Inferior parietal cortex (tissue), 1 donor: ENCODE measurements at regions not wholly inside any gene's neighbourhood (a gene's known extent, or its start where the extent isn't known, plus 50 kb on each side); places are given as distances from the start of the nearest gene placed in this dataset.

Experiments used
- DNase-seq: peaks from one replicate; pipeline ENCODE4 v3.0.0-alpha.2; 2016; ENCODE audit errors: extremely low spot score

- no peak for DNase-seq
Observed at GRCh38 chr12:22900401-22900800, 275.4 kb downstream of the ETNK1 start.

DNA sequence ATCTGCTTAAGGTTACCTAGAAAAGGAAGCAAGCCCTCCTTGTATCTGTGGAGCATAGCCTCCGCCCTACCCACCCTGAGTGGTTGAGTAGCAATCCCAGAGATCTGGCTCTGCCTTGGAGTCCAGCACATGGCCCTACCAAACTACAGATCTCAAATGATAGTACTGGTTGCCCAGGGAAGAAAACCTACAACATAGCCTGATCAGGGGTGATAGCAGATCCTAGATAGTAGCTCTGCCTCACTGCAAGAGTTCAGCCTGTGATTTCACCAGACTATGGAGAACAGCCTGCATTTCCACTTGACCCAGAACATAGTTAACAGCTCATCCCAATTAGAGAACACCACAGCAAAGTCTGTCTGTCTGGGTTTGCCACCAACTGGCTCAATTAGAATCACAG, 279.5 kb downstream of the ETNK1 start:
- DNase-seq: no peak

GRCh38 chr12:22916241-22916640, 291.3 kb downstream of the ETNK1 start:
- DNase-seq: no peak

DNA sequence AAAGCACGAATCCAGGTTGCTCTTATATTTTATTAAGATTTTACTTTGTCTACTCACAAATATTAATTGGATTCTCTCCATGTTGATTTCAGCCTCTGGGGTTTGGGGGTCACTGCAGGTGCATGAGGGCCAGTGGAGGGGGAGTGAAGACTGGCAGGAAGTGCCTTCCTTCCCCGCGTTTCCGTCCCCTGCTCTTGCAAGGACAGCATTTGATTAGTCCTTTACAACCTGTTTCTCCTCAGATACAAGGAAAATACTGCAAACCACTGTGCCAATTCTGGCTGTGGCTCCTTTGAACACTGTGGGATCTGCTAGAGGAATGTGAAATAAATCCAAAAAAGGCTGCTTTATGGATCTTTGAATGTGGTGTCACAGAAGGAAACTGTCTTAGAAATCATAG, 291.8 kb downstream of the ETNK1 start:
- no peak for DNase-seq

- DNase-seq: no peak
Observed at GRCh38 chr12:22919883-22920282, 294.9 kb downstream of the ETNK1 start.

- no peak for DNase-seq
Observed at GRCh38 chr12:22923768-22924167, 298.8 kb downstream of the ETNK1 start.

- no peak for DNase-seq
Observed at GRCh38 chr12:22924391-22924790, 299.4 kb downstream of the ETNK1 start.

- DNase-seq: no peak
Observed at GRCh38 chr12:22925623-22926022, 300.7 kb downstream of the ETNK1 start.

- DNase-seq: no peak
Observed at GRCh38 chr12:22932431-22932830, 307.5 kb downstream of the ETNK1 start.

GRCh38 chr12:22935090-22935489, 310.1 kb downstream of the ETNK1 start:
- DNase-seq: no peak

- DNase-seq: no peak
Observed at GRCh38 chr12:22935501-22935900, 310.5 kb downstream of the ETNK1 start.

- no peak for DNase-seq
Observed at GRCh38 chr12:22938323-22938722, 313.4 kb downstream of the ETNK1 start.

GRCh38 chr12:22951206-22951605, 326.2 kb downstream of the ETNK1 start:
- no peak for DNase-seq

DNA sequence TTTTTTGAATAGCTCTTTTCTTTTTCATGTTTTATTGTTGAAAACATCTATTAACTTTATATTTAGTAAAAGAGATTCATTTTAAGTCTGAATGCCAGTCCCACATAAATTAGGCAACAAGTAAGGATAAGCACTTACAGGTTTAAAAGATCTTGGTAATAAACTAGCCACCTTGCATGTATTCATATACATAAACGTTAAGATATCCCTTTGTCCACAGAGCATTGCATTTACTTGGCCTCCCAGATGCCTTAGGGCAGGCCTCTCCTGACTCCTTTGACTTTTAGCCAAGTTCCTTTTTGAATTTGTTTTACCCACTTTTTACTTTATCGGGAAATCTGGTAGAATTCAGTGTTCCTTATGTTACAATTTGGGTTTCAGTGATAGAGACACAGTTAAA, 331.7 kb downstream of the ETNK1 start:
- no peak for DNase-seq

- no peak for DNase-seq
Observed at GRCh38 chr12:22967171-22967570, 342.2 kb downstream of the ETNK1 start.

- DNase-seq: no peak
Observed at GRCh38 chr12:22969521-22969920, 344.6 kb downstream of the ETNK1 start.

- DNase-seq: peak; percentile 32
Observed at GRCh38 chr12:22971247-22971646, 346.3 kb downstream of the ETNK1 start.

- peak; percentile 15 for DNase-seq
Observed at GRCh38 chr12:22971701-22972191, 346.8 kb downstream of the ETNK1 start.

DNA sequence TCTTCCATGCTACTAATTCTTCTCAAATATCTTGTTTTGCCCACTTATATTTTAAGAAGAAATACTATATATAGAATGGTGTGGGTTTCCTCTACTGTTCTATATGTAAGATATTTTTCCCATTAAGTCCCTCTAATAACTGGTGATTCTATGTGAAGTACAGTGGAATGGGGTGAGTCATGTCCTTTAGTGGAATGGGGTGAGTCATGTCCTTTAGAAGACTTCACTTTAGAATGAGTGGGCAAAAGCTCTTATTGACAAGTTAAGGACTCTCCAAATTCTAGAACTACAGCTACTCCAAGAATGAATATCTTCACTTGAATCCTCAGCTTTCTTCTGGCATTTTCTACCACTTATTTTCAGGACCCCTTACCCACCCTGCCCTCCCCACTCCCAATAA, 349.9 kb downstream of the ETNK1 start:
- DNase-seq: no peak

- no peak for DNase-seq
Observed at GRCh38 chr12:22978962-22979361, 354.0 kb downstream of the ETNK1 start.

GRCh38 chr12:22979854-22980469, 355.0 kb downstream of the ETNK1 start:
- no peak for DNase-seq

DNA sequence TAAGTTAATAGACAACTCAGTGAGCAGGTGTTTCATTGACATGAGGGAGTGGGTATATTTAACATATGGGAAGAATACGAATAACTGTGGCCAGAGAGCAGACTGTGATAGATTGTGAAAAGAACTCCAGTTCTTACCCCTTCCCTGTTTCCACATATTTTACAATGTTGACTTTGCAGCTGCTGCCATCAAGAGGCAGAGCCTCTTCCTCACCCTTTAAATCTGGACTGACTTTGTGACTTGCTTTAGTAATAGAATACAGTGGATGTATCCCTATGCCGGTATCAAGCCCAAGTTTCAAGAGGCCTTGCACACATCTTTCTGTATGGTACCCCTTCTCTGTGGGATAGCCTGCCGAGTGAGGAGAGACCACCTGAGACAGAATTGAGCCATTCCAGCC, 356.7 kb downstream of the ETNK1 start:
- no peak for DNase-seq

GRCh38 chr12:22982635-22983034, 357.7 kb downstream of the ETNK1 start:
- no peak for DNase-seq

GRCh38 chr12:22986997-22987396, 362.0 kb downstream of the ETNK1 start:
- DNase-seq: no peak
